Neural progenitor cell (in vitro differentiated cells): ENCODE measurements at regions not wholly inside any gene's neighbourhood (a gene's known extent, or its start where the extent isn't known, plus 50 kb on each side); places are given as distances from the start of the nearest gene placed in this dataset.

Experiments
- DNase-seq: peaks from one replicate; pipeline ENCODE4 v3.0.0-alpha.2; 2016; ENCODE audit warnings: low spot score
- H2AFZ ChIP-seq: fragments of 200-600 bp; sonication (generic); replicated peaks from 2 replicates; pipeline ENCODE4 v1.6.1; 2016; ENCODE audit warnings: antibody characterized with exemption
- H3F3A ChIP-seq: fragments of 200-600 bp; sonication (generic); 2 replicates; pipeline ENCODE4 v1.6.1; 2016; ENCODE audit warnings: antibody characterized with exemption, low read depth
- H3K27ac ChIP-seq: fragments of 200-600 bp; sonication (generic); 2 replicates; pipeline ENCODE4 v1.5.1; 2016; ENCODE audit warnings: mild to moderate bottlenecking
- H3K27me3 ChIP-seq: fragments of 200-600 bp; sonication (generic); 2 replicates; pipeline ENCODE4 v1.6.1; 2016; ENCODE audit warnings: mild to moderate bottlenecking, moderate library complexity
- H3K36me3 ChIP-seq: fragments of 200-600 bp; sonication (generic); 2 replicates; pipeline ENCODE4 v1.5.1; 2016
- H3K4me1 ChIP-seq: fragments of 200-600 bp; sonication (generic); 2 replicates; pipeline ENCODE4 v1.6.1; 2016; ENCODE audit warnings: mixed run types
- H3K4me2 ChIP-seq: fragments of 200-600 bp; sonication (generic); 2 replicates; pipeline ENCODE4 v1.6.1; 2016
- H3K4me3 ChIP-seq: fragments of 200-600 bp; sonication (generic); 2 replicates; pipeline ENCODE4 v1.5.1; 2016
- H3K79me2 ChIP-seq: fragments of 200-600 bp; sonication (generic); 2 replicates; pipeline ENCODE4 v1.6.1; 2016; ENCODE audit warnings: low read depth
- H3K9ac ChIP-seq: fragments of 200-600 bp; sonication (generic); 2 replicates; pipeline ENCODE4 v1.6.1; 2016
- H3K9me3 ChIP-seq: fragments of 200-600 bp; sonication (generic); 2 replicates; pipeline ENCODE4 v1.5.1; 2016; ENCODE audit warnings: low read depth
- H4K20me1 ChIP-seq: fragments of 200-600 bp; sonication (generic); 2 replicates; pipeline ENCODE4 v1.6.1; 2016; ENCODE audit warnings: low read depth
- H3K27ac Mint-ChIP-seq: 3 replicates; pipeline ENCODE4 v1.8.0; 2021; ENCODE audit warnings: mixed read lengths
- H3K27me3 Mint-ChIP-seq: 2 replicates; pipeline ENCODE4 v1.8.0; 2022; ENCODE audit warnings: low read depth, mild to moderate bottlenecking, inconsistent platforms, moderate library complexity, mixed read lengths; ENCODE audit not compliant: insufficient read depth
- H3K36me3 Mint-ChIP-seq: 3 replicates; pipeline ENCODE4 v1.8.0; 2021; ENCODE audit warnings: mixed read lengths
- H3K4me1 Mint-ChIP-seq: 3 replicates; pipeline ENCODE4 v1.8.0; 2021; ENCODE audit warnings: mixed read lengths
- H3K4me3 Mint-ChIP-seq: 3 replicates; pipeline ENCODE4 v1.8.0; 2021; ENCODE audit warnings: mild to moderate bottlenecking, moderate library complexity, mixed read lengths
- H3K9me3 Mint-ChIP-seq: 3 replicates; pipeline ENCODE4 v1.8.0; 2020; ENCODE audit warnings: mixed read lengths
- EZH2 ChIP-seq: fragments of 200-600 bp; sonication (generic); IDR thresholded peaks from 2 replicates; pipeline ENCODE4 v1.6.1; 2017; ENCODE audit warnings: antibody characterized with exemption, mild to moderate bottlenecking, moderate library complexity
- EZH2phosphoT487 ChIP-seq: fragments of 200-600 bp; sonication (generic); IDR thresholded peaks from 2 replicates; pipeline ENCODE4 v1.6.1; 2017; ENCODE audit warnings: antibody characterized with exemption
- TF ChIP-seq, protein P1 (sequence below): fragments of 200-600 bp; sonication (generic); IDR thresholded peaks from 2 replicates; pipeline ENCODE4 v1.5.1; 2017; ENCODE audit warnings: antibody characterized with exemption, mild to moderate bottlenecking

DNA sequence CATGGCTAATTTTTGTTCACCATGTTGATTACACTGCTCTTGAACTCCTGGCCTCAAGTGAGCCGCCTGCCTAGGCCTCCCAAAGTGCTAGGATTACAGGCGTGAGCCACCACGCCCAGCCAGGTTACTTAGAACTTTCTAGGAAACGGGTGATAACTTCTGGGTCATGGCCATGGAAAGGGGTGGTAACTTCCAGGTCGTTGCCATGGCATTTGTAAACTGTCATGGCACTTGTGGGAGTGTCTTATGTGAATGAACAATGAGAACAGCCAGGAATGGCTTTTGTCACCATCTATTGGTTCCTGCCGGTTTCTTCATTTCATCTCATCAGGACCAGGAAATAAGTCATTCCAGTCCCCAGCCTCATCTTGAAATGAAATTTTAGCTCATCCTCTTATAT lies 120.9 kb downstream of the SLC16A9 start:
- Histone ChIP-seq H3K4me2 (no peak overlapping the region), H3K27ac (no peak overlapping the region), H3K79me2 (no peaks in the 10 kb centered on the region), H3K36me3 (no peaks in the 10 kb centered on the region), H3K4me3 (no peak overlapping the region), H4K20me1 (no peaks in the 10 kb centered on the region), H2AFZ (no peak overlapping the region), H3K27me3 (no peaks in the 10 kb centered on the region), H3K9ac (no peak overlapping the region), H3K9me3 (no peaks in the 10 kb centered on the region), H3F3A (no peaks in the 10 kb centered on the region), H3K4me1 (no peaks in the 10 kb centered on the region)
- Mint-ChIP-seq H3K27ac (no peak overlapping the region), H3K9me3 (peaks cover 2% of the 10 kb centered on the region), H3K27me3 (peaks cover 2% of the 10 kb centered on the region), H3K4me1 (no peaks in the 10 kb centered on the region), H3K4me3 (no peak overlapping the region), H3K36me3 (no peaks in the 10 kb centered on the region)
- TF ChIP-seq, protein P1, sequence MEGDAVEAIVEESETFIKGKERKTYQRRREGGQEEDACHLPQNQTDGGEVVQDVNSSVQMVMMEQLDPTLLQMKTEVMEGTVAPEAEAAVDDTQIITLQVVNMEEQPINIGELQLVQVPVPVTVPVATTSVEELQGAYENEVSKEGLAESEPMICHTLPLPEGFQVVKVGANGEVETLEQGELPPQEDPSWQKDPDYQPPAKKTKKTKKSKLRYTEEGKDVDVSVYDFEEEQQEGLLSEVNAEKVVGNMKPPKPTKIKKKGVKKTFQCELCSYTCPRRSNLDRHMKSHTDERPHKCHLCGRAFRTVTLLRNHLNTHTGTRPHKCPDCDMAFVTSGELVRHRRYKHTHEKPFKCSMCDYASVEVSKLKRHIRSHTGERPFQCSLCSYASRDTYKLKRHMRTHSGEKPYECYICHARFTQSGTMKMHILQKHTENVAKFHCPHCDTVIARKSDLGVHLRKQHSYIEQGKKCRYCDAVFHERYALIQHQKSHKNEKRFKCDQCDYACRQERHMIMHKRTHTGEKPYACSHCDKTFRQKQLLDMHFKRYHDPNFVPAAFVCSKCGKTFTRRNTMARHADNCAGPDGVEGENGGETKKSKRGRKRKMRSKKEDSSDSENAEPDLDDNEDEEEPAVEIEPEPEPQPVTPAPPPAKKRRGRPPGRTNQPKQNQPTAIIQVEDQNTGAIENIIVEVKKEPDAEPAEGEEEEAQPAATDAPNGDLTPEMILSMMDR = no peak
- TF ChIP-seq EZH2phosphoT487 (no peak), EZH2 (no peak)
- DNase-seq = no peak

DNA sequence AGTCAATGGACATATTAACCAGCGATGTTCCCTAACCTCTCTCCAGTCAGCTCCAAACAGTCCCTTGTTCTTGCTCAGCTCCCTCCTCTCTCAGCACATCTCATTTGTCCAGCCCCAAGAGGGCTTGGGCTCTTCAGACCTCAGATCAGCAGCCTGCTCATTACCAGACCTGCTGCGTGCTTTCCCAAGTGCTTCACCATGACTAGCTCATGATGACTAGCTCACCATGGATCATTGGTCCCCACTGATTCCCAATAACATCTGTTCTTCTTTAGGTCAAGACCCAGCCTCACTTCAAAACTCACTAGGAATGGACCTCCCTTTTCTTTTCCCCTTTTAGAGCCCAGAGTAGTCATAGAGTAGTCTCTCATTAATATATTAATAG lies 121.9 kb downstream of the SLC16A9 start:
- no peak overlapping the region for H3K27ac Mint-ChIP-seq

DNA sequence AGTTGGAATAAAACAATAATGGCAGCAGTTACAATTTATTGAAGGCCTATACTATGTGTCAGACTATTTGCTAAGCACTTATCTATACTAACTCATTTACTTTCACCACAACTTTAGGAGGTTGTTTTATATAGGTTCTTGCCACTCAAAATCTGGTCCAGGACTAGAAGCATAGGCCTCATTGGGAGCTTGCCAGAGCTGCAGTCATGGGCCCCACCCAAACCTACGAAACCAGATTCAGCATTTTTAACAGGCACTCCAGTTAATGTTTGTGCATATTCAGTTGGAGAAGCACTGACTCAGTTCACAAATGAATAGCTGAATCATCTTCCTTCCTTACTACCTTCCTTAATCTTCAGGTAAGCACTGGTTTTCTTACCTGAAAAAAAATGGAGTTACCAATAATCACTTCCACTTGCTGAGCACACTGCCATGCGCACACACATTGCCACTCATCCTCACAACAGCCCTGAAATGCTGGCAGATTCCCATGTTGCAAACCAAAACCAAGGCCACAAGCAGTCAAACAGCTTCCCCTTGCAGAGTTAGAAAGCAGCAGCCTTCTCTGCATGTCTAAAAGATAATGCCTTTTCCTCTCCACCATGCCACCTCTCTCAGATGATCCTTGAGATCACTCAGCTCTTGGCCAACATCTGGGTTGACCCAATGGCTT lies 122.4 kb downstream of the SLC16A9 start:
- no peaks in the 10 kb centered on the region for H3K27me3 ChIP-seq
- Mint-ChIP-seq H3K4me1 (no peaks in the 10 kb centered on the region), H3K27me3 (peaks cover 2% of the 10 kb centered on the region), H3K36me3 (no peaks in the 10 kb centered on the region), H3K9me3 (peaks cover 2% of the 10 kb centered on the region), H3K4me3 (no peak overlapping the region), H3K27ac (no peak overlapping the region)
- no peak overlapping the region for H2AFZ ChIP-seq
- H3K4me3 ChIP-seq = no peak overlapping the region
- H3K36me3 ChIP-seq = no peaks in the 10 kb centered on the region
- no peaks in the 10 kb centered on the region for H3K4me1 ChIP-seq
- no peak overlapping the region for H3K27ac ChIP-seq
- H3K4me2 ChIP-seq = no peak overlapping the region
- H3K9me3 ChIP-seq = no peaks in the 10 kb centered on the region
- no peaks in the 10 kb centered on the region for H4K20me1 ChIP-seq
- H3K9ac ChIP-seq = no peak overlapping the region
- no peaks in the 10 kb centered on the region for H3K79me2 ChIP-seq
- DNase-seq = no peak
- TF ChIP-seq EZH2phosphoT487 = no peak
- TF ChIP-seq EZH2 = no peak
- TF ChIP-seq, protein P1 = no peak
- no peaks in the 10 kb centered on the region for H3F3A ChIP-seq

More for the DNA sequence above, 121.9 kb downstream of the SLC16A9 start:
- Mint-ChIP-seq H3K9me3 (peaks cover 2% of the 10 kb centered on the region), H3K36me3 (no peaks in the 10 kb centered on the region), H3K4me3 (no peak overlapping the region), H3K27me3 (peaks cover 2% of the 10 kb centered on the region), H3K4me1 (no peaks in the 10 kb centered on the region)
- TF ChIP-seq, protein P1 = no peak
- TF ChIP-seq EZH2 (no peak), EZH2phosphoT487 (no peak)
- H3K4me3 ChIP-seq = no peak overlapping the region
- no peaks in the 10 kb centered on the region for H3K79me2 ChIP-seq
- no peaks in the 10 kb centered on the region for H3K27me3 ChIP-seq
- H3K4me1 ChIP-seq = no peaks in the 10 kb centered on the region
- H3K9me3 ChIP-seq = no peaks in the 10 kb centered on the region
- H3K9ac ChIP-seq = no peak overlapping the region
- H2AFZ ChIP-seq = no peak overlapping the region
- H4K20me1 ChIP-seq = no peaks in the 10 kb centered on the region
- H3K27ac ChIP-seq = no peak overlapping the region
- H3K4me2 ChIP-seq = no peak overlapping the region
- DNase-seq = no peak
- no peaks in the 10 kb centered on the region for H3F3A ChIP-seq
- no peaks in the 10 kb centered on the region for H3K36me3 ChIP-seq
